NB4 (cell line): ENCODE measurements at regions not wholly inside any gene's neighbourhood (a gene's known extent, or its start where the extent isn't known, plus 50 kb on each side); places are given as distances from the start of the nearest gene placed in this dataset.

ENCODE experiments used
- CTCF ChIP-seq: IDR thresholded peaks from one replicate; pipeline ENCODE4 v1.5.1; 2012; ENCODE audit warnings: low read depth, low read length
- MAX ChIP-seq: IDR thresholded peaks from 2 replicates; pipeline ENCODE4 v1.6.1; 2011; ENCODE audit warnings: low read depth, low read length
- MYC ChIP-seq: IDR thresholded peaks from 2 replicates; pipeline ENCODE4 v1.6.1; 2011; ENCODE audit warnings: low read depth, low read length
- POLR2A ChIP-seq: IDR thresholded peaks from 2 replicates; pipeline ENCODE4 v1.6.1; 2011; ENCODE audit warnings: mild to moderate bottlenecking; ENCODE audit not compliant: insufficient read length; ENCODE audit errors: extremely low read depth

- TF ChIP-seq CTCF (no peak), POLR2A (no peak), MAX (no peak), MYC (no peak)
Observed at GRCh38 chr3:139836698-139837464, 98.1 kb upstream of the CLSTN2 start.
